Mucosa of descending colon (tissue), 3 donors: ENCODE measurements at regions not wholly inside any gene's neighbourhood (a gene's known extent, or its start where the extent isn't known, plus 50 kb on each side); places are given as distances from the start of the nearest gene placed in this dataset.

ENCODE experiments used
- ATAC-seq: fragments of 200-7000 bp; cut with Tn5 transposase; one replicate; pipeline ENCODE4 v1.9.1; 2020; ENCODE audit warnings: mild to moderate bottlenecking, moderate library complexity
- DNase-seq, 3 donors: peaks; one replicate each; pipeline ENCODE4 v3.0.0-alpha.2; 2020
- H3K36me3 ChIP-seq: fragments of 200-600 bp; one replicate; pipeline ENCODE4 v1.8.0; 2021; ENCODE audit warnings: low read depth, mild to moderate bottlenecking
- H3K4me1 ChIP-seq: fragments of 200-600 bp; one replicate; pipeline ENCODE4 v1.8.0; 2021; ENCODE audit warnings: low read depth, mild to moderate bottlenecking
- H3K4me3 ChIP-seq: fragments of 200-600 bp; one replicate; pipeline ENCODE4 v1.8.0; 2021; ENCODE audit warnings: mild to moderate bottlenecking
- H3K9me3 ChIP-seq: fragments of 200-600 bp; one replicate; pipeline ENCODE4 v1.8.0; 2021; ENCODE audit warnings: mild to moderate bottlenecking
- CTCF ChIP-seq: fragments of 200-600 bp; IDR thresholded peaks from one replicate; pipeline ENCODE4 v1.8.0; 2022; ENCODE audit warnings: antibody characterized with exemption, mild to moderate bottlenecking
- intact Hi-C, 2 donors: fragments of 100-400 bp; cut with DNase I in 1 of 2; cut with micrococcal nuclease in 1 of 2; formaldehyde crosslinking; loops; one replicate each; pipeline versions ENCODE4 v1.11.0 to v1.11.1; 2022; cut with DNase I, micrococcal nuclease
- donor health status: DM: no; HTN: no; CAD: no; lungs with moderate emphysema.
- donor health status: DM: no; HTN: no; CAD: no.
- donor health status: DM: no; HTN: yes; CAD: no.

GRCh38 chr1:181142096-181142958 is 53.8 kb downstream of the IER5 start:
- H3K4me3 ChIP-seq = no peak overlapping the region
- H3K4me1 ChIP-seq = peaks cover 11% of the 10 kb centered on the region
- H3K36me3 ChIP-seq = no peaks in the 10 kb centered on the region
- TF ChIP-seq CTCF = peak; percentile 86
- intact Hi-C loops = loop anchor here (2.0 to 5.0 kb wide), 3 partner anchors 58 to 105 kb away; no protein-coding TSS in a partner anchor
- H3K9me3 ChIP-seq = no peaks in the 10 kb centered on the region
- ATAC-seq = peak; percentile 95
- peak; percentile 88 to 92 (median 91) for DNase-seq

- TF ChIP-seq CTCF = no peak
Measured at GRCh38 chr1:181143102-181143859, 54.8 kb downstream of the IER5 start.

GRCh38 chr1:181144238-181144637 is 55.7 kb downstream of the IER5 start:
- intact Hi-C loops = loop anchor here (5.0 kb wide), 2 partner anchors 62 to 107 kb away; no protein-coding TSS in a partner anchor
- ATAC-seq = no peak

More at GRCh38 chr1:181143102-181143859, 54.8 kb downstream of the IER5 start:
- H3K36me3 ChIP-seq = no peaks in the 10 kb centered on the region
- H3K9me3 ChIP-seq = no peaks in the 10 kb centered on the region
- peaks cover 11% of the 10 kb centered on the region for H3K4me1 ChIP-seq
- intact Hi-C loops = loop anchor here (2.0 to 5.0 kb wide), 3 partner anchors 58 to 106 kb away; no protein-coding TSS in a partner anchor
- DNase-seq (no peak), ATAC-seq (no peak)
- H3K4me3 ChIP-seq = no peak overlapping the region

GRCh38 chr1:181148636-181149035 is 60.1 kb downstream of the IER5 start:
- ATAC-seq (no peak), DNase-seq (no peak)
- TF ChIP-seq CTCF = no peak
- Histone ChIP-seq H3K4me1 (no peaks in the 10 kb centered on the region), H3K36me3 (no peaks in the 10 kb centered on the region), H3K4me3 (no peak overlapping the region), H3K9me3 (no peaks in the 10 kb centered on the region)
- intact Hi-C loops = no loop called here

More at GRCh38 chr1:181144238-181144637, 55.7 kb downstream of the IER5 start:
- no peak for TF ChIP-seq CTCF
- Histone ChIP-seq H3K9me3 (no peaks in the 10 kb centered on the region), H3K4me1 (peaks cover 11% of the 10 kb centered on the region), H3K4me3 (no peak overlapping the region), H3K36me3 (no peaks in the 10 kb centered on the region)
- DNase-seq = no peak

- intact Hi-C loops = no loop called here
- no peak for TF ChIP-seq CTCF
- Histone ChIP-seq H3K4me3 (no peak overlapping the region), H3K4me1 (no peaks in the 10 kb centered on the region), H3K9me3 (no peaks in the 10 kb centered on the region), H3K36me3 (no peaks in the 10 kb centered on the region)
- ATAC-seq = peak; percentile 81
- DNase-seq = peak in 2 of 3 donors; percentile 69 to 72
Measured at GRCh38 chr1:181149326-181150125, 61.0 kb downstream of the IER5 start.
